Right forelimb (tissue), 1 donor: ENCODE measurements at regions not wholly inside any gene's neighbourhood (a gene's known extent, or its start where the extent isn't known, plus 50 kb on each side); places are given as distances from the start of the nearest gene placed in this dataset.
A peak's percentile ranks its signal among the peaks of the same experiment; 100 is the strongest.

Source experiments
- DNase-seq: peaks from one replicate; pipeline ENCODE4 v3.0.0-alpha.2; 2018

- DNase-seq, result no peak
Measured at GRCh38 chr3:141418751-141419150, 50.4 kb downstream of the ZBTB38 start.

GRCh38 chr3:141419946-141420345 lies 51.6 kb downstream of the ZBTB38 start:
- no peak for DNase-seq

GRCh38 chr3:141421186-141421585 lies 52.9 kb downstream of the ZBTB38 start:
- DNase-seq, result no peak

- DNase-seq, result no peak
Measured at GRCh38 chr3:141421639-141422319, 53.5 kb downstream of the ZBTB38 start.

GRCh38 chr3:141422961-141423582 lies 54.8 kb downstream of the ZBTB38 start:
- DNase-seq, result no peak

- DNase-seq, result no peak
Measured at GRCh38 chr3:141425523-141426233, 57.4 kb downstream of the ZBTB38 start.

GRCh38 chr3:141426404-141427034 lies 58.2 kb downstream of the ZBTB38 start:
- peak; percentile 68 for DNase-seq

- DNase-seq, result no peak
Measured at GRCh38 chr3:141427764-141428163, 59.1 kb upstream of the RASA2 start.

- no peak for DNase-seq
Measured at GRCh38 chr3:141429371-141430035, 57.3 kb upstream of the RASA2 start.

- DNase-seq, result no peak
Measured at GRCh38 chr3:141430316-141430715, 56.5 kb upstream of the RASA2 start.

- DNase-seq, result no peak
Measured at GRCh38 chr3:141431411-141432378, 55.1 kb upstream of the RASA2 start.

GRCh38 chr3:141432904-141433303 lies 53.9 kb upstream of the RASA2 start:
- DNase-seq, result no peak

- no peak for DNase-seq
Measured at GRCh38 chr3:141434255-141434654, 52.6 kb upstream of the RASA2 start.

GRCh38 chr3:141436180-141436579 lies 50.6 kb upstream of the RASA2 start:
- DNase-seq, result no peak
